Activated CD4-positive, alpha-beta T cell treated with anti-CD3 and anti-CD28 coated beads for 36 hours (primary cell): ENCODE measurements at regions not wholly inside any gene's neighbourhood (a gene's known extent, or its start where the extent isn't known, plus 50 kb on each side); places are given as distances from the start of the nearest gene placed in this dataset.

Source experiments
- ATAC-seq: fragments of 200-7000 bp; cut with Tn5 transposase; one replicate; pipeline ENCODE4 v1.10.0; 2021; ENCODE audit warnings: mild to moderate bottlenecking, moderate library complexity
- CTCF ChIA-PET: fragments of 350-600 bp; sonication (Branson Sonifier 250); formaldehyde crosslinking; loops from one replicate; lab custom pipeline; 2021; ENCODE audit warnings: antibody characterized with exemption; lab: Charles Lee
- POLR2A ChIA-PET: fragments of 350-600 bp; sonication (Branson Sonifier 250); formaldehyde crosslinking; loops from one replicate; lab custom pipeline; 2021; ENCODE audit warnings: antibody characterized with exemption, inconsistent platforms; lab: Charles Lee
- DNase-seq: peaks from one replicate; pipeline ENCODE4 v3.0.0-alpha.2; 2020
- H3K27ac Mint-ChIP-seq: one replicate; pipeline ENCODE4 v1.8.0; 2021; ENCODE audit warnings: mixed read lengths
- H3K27me3 Mint-ChIP-seq: one replicate; pipeline ENCODE4 v1.8.0; 2021; ENCODE audit warnings: mixed read lengths
- H3K36me3 Mint-ChIP-seq: one replicate; pipeline ENCODE4 v1.8.0; 2021; ENCODE audit warnings: low read depth, mixed read lengths
- H3K4me1 Mint-ChIP-seq: one replicate; pipeline ENCODE4 v1.8.0; 2021; ENCODE audit warnings: mixed read lengths
- H3K4me3 Mint-ChIP-seq: one replicate; pipeline ENCODE4 v1.8.0; 2021; ENCODE audit warnings: mild to moderate bottlenecking, moderate library complexity, mixed read lengths
- H3K9me3 Mint-ChIP-seq: one replicate; pipeline ENCODE4 v1.8.0; 2021; ENCODE audit warnings: low read depth, mixed read lengths
- intact Hi-C, 2 experiments: fragments of 100-400 bp; cut with DNase I in 1 of 2; cut with micrococcal nuclease in 1 of 2; formaldehyde crosslinking; loops; one replicate each; pipeline versions ENCODE4 v1.14.2 to v1.15.1; 2022 to 2024; cut with DNase I, micrococcal nuclease

DNA sequence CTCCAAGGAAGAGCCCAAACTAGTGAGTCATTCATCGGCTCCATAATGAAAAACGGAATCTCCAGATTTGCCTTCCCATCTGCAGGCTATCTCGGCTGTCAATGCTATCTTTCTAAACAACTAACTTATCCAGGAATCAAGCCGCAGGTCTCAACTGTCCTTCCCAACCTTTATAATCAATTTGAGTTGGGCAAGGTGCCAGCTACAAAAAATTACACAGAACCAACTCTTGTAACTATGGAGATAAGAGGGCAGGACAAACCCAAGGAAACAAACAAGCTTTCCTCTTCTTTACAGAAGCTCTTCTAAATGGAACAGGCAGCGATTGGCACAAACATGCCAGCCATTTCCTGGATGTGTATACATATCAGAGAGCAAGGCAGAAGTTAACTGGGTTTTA lies 61.2 kb upstream of the RAI2 start:
- Mint-ChIP-seq H3K9me3 (peaks cover 6% of the 10 kb centered on the region), H3K27ac (no peak overlapping the region), H3K4me1 (peaks cover 8% of the 10 kb centered on the region), H3K36me3 (no peaks in the 10 kb centered on the region), H3K27me3 (no peaks in the 10 kb centered on the region), H3K4me3 (no peak overlapping the region)
- ChIA-PET POLR2A (no interaction called here), CTCF (interaction anchor here (0.7 kb wide), 1 partner anchor 134 kb away, joined by 4 read pairs; no protein-coding TSS in a partner anchor)
- no peak for DNase-seq
- intact Hi-C loops: loop anchor here in 1 of 2 experiments (10.0 kb wide), 1 partner anchor 178 kb away; no protein-coding TSS in a partner anchor
- ATAC-seq: no peak

DNA sequence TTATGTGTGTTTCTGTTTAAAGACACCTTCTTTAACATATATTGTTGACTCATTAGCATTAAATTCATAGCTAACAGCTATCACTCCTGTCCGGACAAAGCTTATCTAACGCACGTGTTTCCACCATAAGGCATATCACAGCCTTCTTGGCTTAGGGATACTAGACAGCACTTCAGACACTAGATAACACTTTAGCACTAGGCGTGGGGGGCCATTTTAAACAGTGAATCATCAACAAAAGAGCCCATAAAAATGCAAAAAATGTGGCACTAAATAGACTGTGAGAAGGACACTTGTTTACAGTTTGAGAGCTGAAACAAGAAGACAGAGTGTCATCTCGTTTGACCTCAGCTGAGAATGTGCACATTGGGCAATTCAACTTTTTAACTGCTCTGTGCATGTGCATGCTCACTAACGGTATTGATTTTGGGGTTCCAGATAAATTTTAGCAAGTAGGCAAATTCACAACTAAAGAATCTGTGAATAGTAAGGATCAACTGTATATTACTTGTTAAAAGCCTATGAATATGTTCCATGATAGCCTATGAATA lies 58.9 kb upstream of the RAI2 start:
- no peaks in the 10 kb centered on the region for H3K36me3 Mint-ChIP-seq
- H3K9me3 Mint-ChIP-seq: no peaks in the 10 kb centered on the region
- H3K4me1 Mint-ChIP-seq: peaks cover 8% of the 10 kb centered on the region
- H3K27me3 Mint-ChIP-seq: no peaks in the 10 kb centered on the region
- DNase-seq (no peak), ATAC-seq (no peak)
- POLR2A ChIA-PET: no interaction called here
- intact Hi-C loops: loop anchor here in 1 of 2 experiments (10.0 kb wide), 1 partner anchor 175 kb away; no protein-coding TSS in a partner anchor
- no peak overlapping the region for H3K27ac Mint-ChIP-seq
- CTCF ChIA-PET: no interaction called here
- H3K4me3 Mint-ChIP-seq: no peak overlapping the region

DNA sequence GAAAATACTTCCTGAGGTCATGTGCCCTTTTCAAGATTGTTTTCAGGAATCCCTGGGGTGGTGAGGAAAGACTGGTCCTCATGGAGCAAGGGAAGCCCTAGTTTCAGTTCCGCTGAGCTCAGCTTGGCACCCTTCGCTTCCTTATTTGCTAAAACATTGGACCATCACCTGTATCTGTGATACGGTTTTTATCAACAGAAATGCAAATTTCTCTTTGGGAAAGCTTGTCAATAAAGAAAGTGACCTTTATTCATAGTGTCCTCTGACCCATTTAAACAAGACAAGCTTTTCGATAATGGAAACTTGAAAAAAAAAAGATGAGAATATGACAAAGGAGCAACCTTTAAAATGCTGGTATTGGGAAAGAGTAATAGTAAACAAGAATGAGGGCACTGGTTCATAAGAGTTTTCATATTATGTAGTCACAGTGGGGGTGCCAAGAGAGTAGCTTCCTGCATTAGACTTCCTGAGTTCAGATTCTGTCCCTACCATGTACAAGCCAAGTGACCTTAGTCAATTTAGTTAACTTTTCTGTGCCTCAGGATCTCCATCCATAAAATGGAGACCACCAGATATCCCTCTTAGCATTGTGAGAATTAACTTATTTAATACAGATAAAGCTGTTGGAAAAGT lies 57.0 kb upstream of the RAI2 start:
- intact Hi-C loops: no loop called here
- no peaks in the 10 kb centered on the region for H3K27me3 Mint-ChIP-seq
- no peak for ATAC-seq
- no peak for DNase-seq
- ChIA-PET POLR2A (no interaction called here), CTCF (no interaction called here)
- H3K9me3 Mint-ChIP-seq: no peaks in the 10 kb centered on the region
- H3K4me3 Mint-ChIP-seq: no peak overlapping the region
- H3K27ac Mint-ChIP-seq: no peak overlapping the region
- H3K36me3 Mint-ChIP-seq: no peaks in the 10 kb centered on the region
- no peaks in the 10 kb centered on the region for H3K4me1 Mint-ChIP-seq

DNA sequence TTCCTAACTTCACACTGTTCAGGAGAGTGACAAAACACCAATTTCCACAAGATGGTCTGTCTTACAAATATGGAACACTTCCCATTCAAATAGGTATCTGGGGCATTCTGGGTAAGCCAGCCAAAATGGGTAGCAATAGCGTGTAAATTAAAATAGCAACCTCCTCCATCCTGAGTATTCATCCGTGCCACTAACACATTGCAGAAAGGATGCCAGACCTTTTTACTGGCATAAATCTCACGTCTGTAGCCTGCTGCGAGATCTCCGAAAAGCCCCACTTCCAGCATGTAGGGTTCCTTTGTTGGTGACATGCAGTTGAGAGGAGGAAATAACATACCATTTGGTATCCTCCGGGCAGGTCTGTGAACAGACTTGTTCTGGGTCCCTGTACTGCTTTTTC lies 52.7 kb upstream of the RAI2 start:
- H3K4me3 Mint-ChIP-seq: no peak overlapping the region
- CTCF ChIA-PET: no interaction called here
- no peak for DNase-seq
- no peaks in the 10 kb centered on the region for H3K27me3 Mint-ChIP-seq
- intact Hi-C loops: no loop called here
- H3K4me1 Mint-ChIP-seq: peaks cover 8% of the 10 kb centered on the region
- no peak overlapping the region for H3K27ac Mint-ChIP-seq
- no peak for ATAC-seq
- H3K9me3 Mint-ChIP-seq: no peaks in the 10 kb centered on the region
- POLR2A ChIA-PET: no interaction called here
- H3K36me3 Mint-ChIP-seq: no peaks in the 10 kb centered on the region
